ENCODE measurements at regions not wholly inside any gene's neighbourhood (a gene's known extent, or its start where the extent isn't known, plus 50 kb on each side); places are given as distances from the start of the nearest gene placed in this dataset.
"Not testable (repeated sequence)": the region's sequence is repeated elsewhere in the genome, so short reads cannot be mapped to it uniquely, and the experiment has no call there.

GRCh38 chr7:85714951-85715350, 528.1 kb upstream of the SEMA3D start:
- DNase-seq (ENCODE audit: low read depth): no peak

GRCh38 chr7:85714043-85714578, 527.3 kb upstream of the SEMA3D start:
- DNase-seq (ENCODE audit: low read depth): no peak

GRCh38 chr7:85713171-85713570, 526.3 kb upstream of the SEMA3D start:
- no peak for DNase-seq (ENCODE audit: low read depth)

GRCh38 chr7:85711894-85712293, 525.0 kb upstream of the SEMA3D start:
- DNase-seq (ENCODE audit: low read depth): no peak

GRCh38 chr7:85710960-85711359, 524.1 kb upstream of the SEMA3D start:
- DNase-seq (ENCODE audit: low read depth): no peak

- no peak for DNase-seq (ENCODE audit: low read depth)
Measured at GRCh38 chr7:85708221-85708620, 521.4 kb upstream of the SEMA3D start.

- no peak for DNase-seq (ENCODE audit: low read depth)
Measured at GRCh38 chr7:85705076-85705475, 518.2 kb upstream of the SEMA3D start.

- no peak for DNase-seq (ENCODE audit: low read depth)
Measured at GRCh38 chr7:85703251-85704010, 516.6 kb upstream of the SEMA3D start.

GRCh38 chr7:85702348-85702747, 515.5 kb upstream of the SEMA3D start:
- no peak for DNase-seq (ENCODE audit: low read depth)

GRCh38 chr7:85699482-85699881, 512.6 kb upstream of the SEMA3D start:
- DNase-seq (ENCODE audit: low read depth): no peak

GRCh38 chr7:85695533-85695932, 508.7 kb upstream of the SEMA3D start:
- DNase-seq (ENCODE audit: low read depth): no peak

GRCh38 chr7:85695041-85695440, 508.2 kb upstream of the SEMA3D start:
- DNase-seq (ENCODE audit: low read depth): no peak

GRCh38 chr7:85693326-85693725, 506.5 kb upstream of the SEMA3D start:
- no peak for DNase-seq (ENCODE audit: low read depth)

- no peak for DNase-seq (ENCODE audit: low read depth)
Measured at GRCh38 chr7:85688712-85689111, 501.9 kb upstream of the SEMA3D start.

GRCh38 chr7:85686401-85687181, 499.7 kb upstream of the SEMA3D start:
- no peak for DNase-seq (ENCODE audit: low read depth)

- DNase-seq (ENCODE audit: low read depth): no peak
Measured at GRCh38 chr7:85685901-85686300, 499.0 kb upstream of the SEMA3D start.

- no peak for DNase-seq (ENCODE audit: low read depth)
Measured at GRCh38 chr7:85682833-85683620, 496.2 kb upstream of the SEMA3D start.

GRCh38 chr7:85681241-85681640, 494.4 kb upstream of the SEMA3D start:
- no peak for DNase-seq (ENCODE audit: low read depth)

- DNase-seq (ENCODE audit: low read depth): not testable (repeated sequence)
Measured at GRCh38 chr7:85675093-85675492, 488.2 kb upstream of the SEMA3D start.

- DNase-seq (ENCODE audit: low read depth): no peak
Measured at GRCh38 chr7:85673876-85674275, 487.0 kb upstream of the SEMA3D start.

- DNase-seq (ENCODE audit: low read depth): no peak
Measured at GRCh38 chr7:85669225-85669624, 482.4 kb upstream of the SEMA3D start.

- DNase-seq (ENCODE audit: low read depth): no peak
Measured at GRCh38 chr7:85664341-85664740, 477.5 kb upstream of the SEMA3D start.

Data from GM04504 (cell line).